HG02610 (cell line): ENCODE measurements at regions not wholly inside any gene's neighbourhood (a gene's known extent, or its start where the extent isn't known, plus 50 kb on each side); places are given as distances from the start of the nearest gene placed in this dataset.

Source experiments
- ATAC-seq: cut with Tn5 transposase; IDR thresholded peaks from one replicate; pipeline ENCODE4 v1.9.1; 2021; ENCODE audit warnings: mild to moderate bottlenecking, moderate library complexity; ENCODE audit not compliant: unreplicated experiment

DNA sequence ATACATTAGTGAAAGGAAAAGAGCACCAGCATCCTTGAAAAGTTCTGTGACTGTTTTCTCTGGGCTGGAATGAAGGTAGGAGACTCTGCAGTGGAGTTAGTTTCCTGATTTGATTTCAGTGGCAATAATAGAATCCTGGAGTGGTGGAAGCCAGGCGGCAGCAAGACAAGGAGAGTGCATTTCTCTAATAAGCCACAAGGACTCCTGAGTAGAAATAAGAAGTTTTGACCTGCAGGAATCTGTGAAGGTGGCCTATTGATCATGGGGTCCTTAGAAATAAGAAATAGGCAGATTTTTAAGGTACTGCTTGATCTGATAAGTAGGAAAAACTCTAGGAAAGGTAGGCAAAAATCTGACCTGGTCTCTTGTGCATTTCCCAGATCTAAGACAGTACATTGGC lies 68.4 kb upstream of the ELOVL5 start:
- no peak for ATAC-seq

GRCh38 chr6:53413326-53413725 lies 64.6 kb upstream of the ELOVL5 start:
- ATAC-seq, result no peak

DNA sequence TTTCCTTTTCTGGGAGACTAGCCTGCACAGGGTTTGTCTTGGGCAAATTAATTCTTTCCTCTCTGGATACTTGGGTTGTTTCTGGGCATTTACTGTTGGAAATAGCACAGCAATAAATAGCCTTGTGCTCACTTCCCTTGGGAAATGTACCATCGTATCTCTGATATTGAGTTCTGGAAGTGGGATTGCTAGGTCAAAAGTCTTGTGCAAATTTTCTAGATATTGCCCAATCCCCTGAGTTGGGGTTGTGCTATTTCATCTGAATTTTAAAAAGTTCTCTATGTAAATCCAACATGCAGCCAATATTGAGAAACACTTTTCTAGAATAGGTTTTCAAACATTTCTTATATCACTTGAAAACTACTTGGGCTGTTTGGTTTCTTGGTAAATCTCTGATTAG lies 64.0 kb upstream of the ELOVL5 start:
- ATAC-seq, result no peak

DNA sequence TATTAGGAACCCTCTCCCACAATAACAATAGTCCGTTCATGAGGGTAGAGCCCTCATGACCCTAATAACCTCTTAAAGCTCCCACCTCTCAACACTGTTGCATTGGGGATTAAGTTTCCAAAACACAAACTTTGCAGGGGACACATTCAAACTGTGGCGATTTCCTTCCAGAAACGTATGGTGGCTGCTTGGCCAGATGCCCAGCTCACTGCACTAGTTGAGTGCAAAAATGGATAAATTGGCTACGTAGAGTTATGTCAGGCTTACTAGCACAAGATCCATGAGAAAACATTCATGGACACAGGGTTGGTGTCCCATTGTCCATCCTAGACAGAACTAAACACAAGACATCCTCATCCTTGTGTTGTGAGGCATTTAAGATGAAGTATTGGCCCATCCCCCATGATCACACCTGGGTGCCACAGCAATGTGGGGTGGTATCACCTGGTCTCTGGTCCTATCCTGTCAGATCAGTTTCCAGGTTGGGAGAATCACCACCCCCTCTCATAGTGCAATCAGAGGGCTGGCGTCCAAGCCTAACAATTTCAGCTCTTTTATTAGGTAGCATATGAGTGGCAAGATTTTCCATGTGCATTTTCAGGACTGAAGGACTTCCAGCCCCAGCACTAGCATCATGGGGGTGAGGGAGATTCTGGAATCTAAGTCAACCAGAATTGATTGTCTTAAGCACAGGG lies 63.4 kb upstream of the ELOVL5 start:
- no peak for ATAC-seq

DNA sequence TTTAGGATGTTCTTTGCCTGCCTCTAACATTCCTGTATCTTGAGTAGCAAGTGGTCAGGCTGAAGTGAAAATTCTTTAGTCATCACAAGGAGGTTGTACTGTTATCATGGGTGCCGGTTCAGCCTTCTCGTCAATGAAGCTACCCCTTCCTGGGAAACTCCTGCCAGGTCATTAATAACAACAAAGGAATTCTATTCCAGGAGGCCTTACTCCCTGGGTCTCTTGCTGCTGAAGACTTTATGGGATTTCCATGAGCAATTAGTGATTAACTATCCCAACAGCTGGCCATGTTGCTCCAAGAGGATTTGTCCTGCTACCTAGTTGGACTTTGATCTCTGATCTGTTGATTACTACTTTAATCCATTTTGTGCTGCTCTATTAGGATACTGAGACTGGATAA lies 62.7 kb upstream of the ELOVL5 start:
- no peak for ATAC-seq

DNA sequence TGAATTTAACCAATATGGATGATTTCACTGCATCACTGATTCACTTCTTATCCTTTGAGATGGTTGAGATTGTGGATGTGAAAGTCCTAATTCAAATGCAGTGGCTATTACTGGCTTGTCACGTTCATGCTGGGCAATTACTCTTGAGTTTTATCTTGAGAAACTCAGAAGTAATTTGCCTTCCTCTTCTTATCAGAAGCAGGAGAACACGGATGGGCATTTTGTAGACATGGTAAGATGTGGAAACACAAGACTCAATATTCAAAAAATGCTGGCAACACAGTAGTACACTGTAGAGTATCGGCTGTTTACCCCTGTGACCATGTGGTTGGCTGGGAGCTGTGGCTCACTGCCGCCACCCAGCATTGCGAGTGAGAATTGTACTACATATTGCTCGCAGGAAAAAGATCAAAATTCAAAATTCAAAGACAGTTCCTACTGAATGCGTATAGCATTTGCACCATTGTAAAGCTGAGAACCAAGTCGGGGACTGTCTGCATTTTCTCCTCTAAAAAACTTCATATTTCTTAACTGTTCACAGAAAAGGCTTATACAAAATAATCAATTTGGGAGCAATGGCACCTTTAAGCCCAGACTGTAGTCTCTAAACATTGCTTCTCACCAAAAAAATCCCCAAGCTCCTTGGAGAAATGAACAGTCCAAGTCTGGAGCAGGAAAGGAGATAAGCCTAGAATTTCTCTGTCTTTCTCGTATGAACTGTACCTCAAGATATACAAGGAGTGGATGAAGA lies 61.9 kb upstream of the ELOVL5 start:
- ATAC-seq, result peak; percentile 86

DNA sequence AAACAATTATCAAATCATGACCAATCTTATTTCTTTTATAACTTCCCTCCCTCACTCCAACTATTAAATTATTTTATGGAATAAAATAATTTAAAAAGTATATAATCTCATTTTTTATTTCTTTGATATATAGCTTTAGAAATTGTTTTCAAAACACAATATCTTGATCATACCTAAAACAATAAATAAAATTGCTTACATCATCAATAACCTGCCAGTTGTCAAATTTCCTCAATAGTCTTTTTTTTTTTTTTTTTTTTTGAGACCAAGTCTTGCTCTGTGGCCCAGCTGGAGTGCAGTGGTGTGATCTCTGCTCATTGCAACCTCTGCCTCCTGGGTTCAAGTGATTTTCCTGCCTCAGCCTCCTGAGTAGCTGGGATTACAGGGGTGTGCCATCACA lies 60.1 kb upstream of the ELOVL5 start:
- ATAC-seq, result no peak

DNA sequence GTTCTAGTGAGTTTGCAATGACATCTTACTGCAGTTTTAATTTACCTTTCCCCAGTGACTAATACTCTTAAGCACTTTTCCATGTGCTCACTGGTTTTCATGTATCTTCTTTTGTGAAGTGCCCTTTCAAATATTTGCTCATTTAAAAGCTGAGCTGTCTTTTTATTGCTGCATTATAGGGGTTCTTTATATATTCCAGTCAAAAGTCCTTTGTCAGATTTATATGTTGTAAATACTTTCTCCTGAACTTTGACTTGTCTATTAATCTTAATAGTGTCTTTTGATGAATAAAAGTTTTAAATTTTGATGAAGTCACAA lies 50.2 kb upstream of the ELOVL5 start:
- no peak for ATAC-seq

GRCh38 chr6:53398247-53399026 lies 49.7 kb upstream of the ELOVL5 start:
- ATAC-seq, result no peak
